B cell (primary cell): ENCODE measurements at regions not wholly inside any gene's neighbourhood (a gene's known extent, or its start where the extent isn't known, plus 50 kb on each side); places are given as distances from the start of the nearest gene placed in this dataset.

Experiments used
- ATAC-seq: fragments of 200-7000 bp; cut with Tn5 transposase; one replicate; pipeline ENCODE4 v1.10.0; 2021; ENCODE audit warnings: low read depth, mild to moderate bottlenecking, moderate number of reproducible peaks, moderate library complexity
- CTCF ChIA-PET: fragments of 350-600 bp; sonication (Branson Sonifier 250); formaldehyde crosslinking; loops from one replicate; lab custom pipeline; 2021; ENCODE audit warnings: antibody characterized with exemption, inconsistent platforms; lab: Charles Lee
- POLR2A ChIA-PET: fragments of 350-600 bp; sonication (Branson Sonifier 250); formaldehyde crosslinking; loops from one replicate; lab custom pipeline; 2021; ENCODE audit warnings: antibody characterized with exemption; lab: Charles Lee
- DNase-seq: peaks from one replicate; pipeline ENCODE4 v3.0.0; 2013
- H2AFZ ChIP-seq: 2 replicates; pipeline ENCODE4 v1.6.1; 2012; ENCODE audit warnings: mild to moderate bottlenecking, low read depth, low read length; ENCODE audit not compliant: insufficient read depth, poor library complexity, severe bottlenecking
- H3K27ac ChIP-seq, 2 donors: 1 replicate in 1 of 2; 2 replicates in 1 of 2; pipeline ENCODE4 v1.5.1; 2012 to 2013; ENCODE audit warnings: low read length in 2 of 2, mild to moderate bottlenecking in 2 of 2, moderate library complexity in 1 of 2
- H3K27me3 ChIP-seq, 4 experiments: fragments of 200-600 bp in 1 of 4; sonication (generic) in 1 of 4; replicated peaks in 1 of 4; 1 replicate in 2 of 4; 2 replicates in 2 of 4; pipeline versions ENCODE4 v1.6.1 to v1.7.0; 2013 to 2016; ENCODE audit warnings: low read length in 3 of 4, mild to moderate bottlenecking in 2 of 4, mixed read lengths in 1 of 4, moderate library complexity in 1 of 4; ENCODE audit not compliant: insufficient read depth in 4 of 4, control insufficient read depth in 3 of 4; ENCODE audit errors: control extremely low read depth in 1 of 4
- H3K36me3 ChIP-seq, 2 experiments: replicated peaks in 1 of 2; 1 replicate in 1 of 2; 2 replicates in 1 of 2; pipeline versions ENCODE4 v1.6.1 to v1.7.1; 2013; ENCODE audit warnings: low read length in 1 of 2; ENCODE audit not compliant: insufficient read depth in 2 of 2, control insufficient read depth in 1 of 2; ENCODE audit errors: control extremely low read depth in 1 of 2, extremely low read depth in 1 of 2
- H3K4me1 ChIP-seq, 2 donors: fragments of 200-600 bp in 1 of 2; sonication (generic) in 1 of 2; 1 replicate in 1 of 2; 2 replicates in 1 of 2; pipeline versions ENCODE4 v1.5.1 to v1.6.1; 2013 to 2017; ENCODE audit warnings: low read length in 2 of 2; ENCODE audit not compliant: control insufficient read depth in 2 of 2, insufficient read depth in 2 of 2
- H3K4me2 ChIP-seq: replicated peaks from 2 replicates; pipeline ENCODE3; 2012; ENCODE audit warnings: mild to moderate bottlenecking, low read depth, low read length; ENCODE audit not compliant: poor library complexity, severe bottlenecking
- H3K4me3 ChIP-seq, 5 experiments: fragments of 200-600 bp in 1 of 5; sonication (generic) in 1 of 5; 1 replicate in 3 of 5; 2 replicates in 2 of 5; pipeline versions ENCODE4 v1.5.1 to v1.7.0; 2011 to 2016; ENCODE audit warnings: low read length in 4 of 5, mild to moderate bottlenecking in 4 of 5, low read depth in 2 of 5, control low read depth in 1 of 5, moderate library complexity in 1 of 5; ENCODE audit not compliant: insufficient read depth in 1 of 5; ENCODE audit errors: control extremely low read depth in 1 of 5, extremely low read depth in 1 of 5
- H3K79me2 ChIP-seq: fragments of 200-600 bp; sonication (generic); one replicate; pipeline ENCODE4 v1.6.0; 2016; ENCODE audit warnings: low read length; ENCODE audit not compliant: control insufficient read depth, insufficient read depth
- H3K9ac ChIP-seq: fragments of 200-600 bp; sonication (generic); 2 replicates; pipeline ENCODE4 v1.6.1; 2017; ENCODE audit warnings: mild to moderate bottlenecking, low read length, moderate library complexity
- H3K9me3 ChIP-seq, 3 donors: one replicate each; pipeline versions ENCODE4 v1.6.1 to v1.7.1; 2013; ENCODE audit warnings: low read length in 2 of 3; ENCODE audit not compliant: control insufficient read depth in 2 of 3, insufficient read depth in 1 of 3; ENCODE audit errors: control extremely low read depth in 1 of 3
- H4K20me1 ChIP-seq: 2 replicates; pipeline ENCODE4 v1.6.0; 2012; ENCODE audit warnings: mild to moderate bottlenecking, low read length; ENCODE audit not compliant: insufficient read depth, control insufficient read depth, poor library complexity, severe bottlenecking
- H3K27ac Mint-ChIP-seq: one replicate; pipeline ENCODE4 v1.8.0; 2021; ENCODE audit warnings: mixed read lengths
- H3K27me3 Mint-ChIP-seq: one replicate; pipeline ENCODE4 v1.8.0; 2021; ENCODE audit warnings: mixed read lengths
- H3K4me1 Mint-ChIP-seq: one replicate; pipeline ENCODE4 v1.8.0; 2021; ENCODE audit warnings: mixed read lengths
- H3K4me3 Mint-ChIP-seq: one replicate; pipeline ENCODE4 v1.8.0; 2021; ENCODE audit warnings: mixed read lengths
- H3K9me3 Mint-ChIP-seq: one replicate; pipeline ENCODE4 v1.8.0; 2022; ENCODE audit warnings: mixed read lengths; ENCODE audit not compliant: insufficient read depth
- CTCF ChIP-seq: fragments of 200-600 bp; IDR thresholded peaks from one replicate; pipeline ENCODE4 v1.8.0; 2022; ENCODE audit warnings: antibody characterized with exemption, mild to moderate bottlenecking
- EZH2 ChIP-seq: IDR thresholded peaks from 2 replicates; pipeline ENCODE4 v1.6.1; 2012; ENCODE audit warnings: borderline replicate concordance, low read depth, mild to moderate bottlenecking, moderate library complexity, low read length; ENCODE audit not compliant: insufficient read depth, poor library complexity, severe bottlenecking
- WGBS: methylation state at CpG from one replicate; pipeline ENCODE4 v1.1.5; 2013; ENCODE audit warnings: missing lambda C conversion rate; ENCODE audit not compliant: insufficient coverage; 5-methylcytosine and 5-hydroxymethylcytosine counted together
- intact Hi-C: fragments of 100-400 bp; cut with micrococcal nuclease; formaldehyde crosslinking; loops from one replicate; pipeline ENCODE4 v1.10.0; 2022

- Mint-ChIP-seq H3K4me3 (no peak overlapping the region), H3K27me3 (no peaks in the 10 kb centered on the region), H3K4me1 (no peaks in the 10 kb centered on the region), H3K27ac (no peak overlapping the region), H3K9me3 (no peaks in the 10 kb centered on the region)
- ATAC-seq (no peak), DNase-seq (no peak)
- no peaks in the 10 kb centered on the region for H3K9me3 ChIP-seq
- 89% methylated on average over 3 of the region's 4 CpGs for WGBS
- H3K4me3 ChIP-seq = no peak overlapping the region
- H3K9ac ChIP-seq = no peak overlapping the region
- no peak overlapping the region for H3K4me2 ChIP-seq
- H3K27ac ChIP-seq = no peak overlapping the region
- no peaks in the 10 kb centered on the region for H3K4me1 ChIP-seq
- CTCF ChIA-PET = no interaction called here
- H3K27me3 ChIP-seq = no peaks in the 10 kb centered on the region
- H2AFZ ChIP-seq = no peak overlapping the region
- POLR2A ChIA-PET = no interaction called here
- H3K79me2 ChIP-seq = no peaks in the 10 kb centered on the region
- no peaks in the 10 kb centered on the region for H3K36me3 ChIP-seq
- intact Hi-C loops = no loop called here
- TF ChIP-seq EZH2 (no peak), CTCF (no peak)
- no peaks in the 10 kb centered on the region for H4K20me1 ChIP-seq
Measured at GRCh38 chr3:145780301-145780700, 380.7 kb downstream of the PLOD2 start.

- Histone ChIP-seq H3K9me3 (no peaks in the 10 kb centered on the region), H3K79me2 (no peaks in the 10 kb centered on the region), H3K27me3 (no peaks in the 10 kb centered on the region), H3K27ac (no peak overlapping the region), H3K36me3 (no peaks in the 10 kb centered on the region), H4K20me1 (no peaks in the 10 kb centered on the region), H3K4me3 (no peak overlapping the region), H2AFZ (no peak overlapping the region), H3K9ac (no peak overlapping the region), H3K4me1 (no peaks in the 10 kb centered on the region), H3K4me2 (no peak overlapping the region)
- ATAC-seq = no peak
- intact Hi-C loops = no loop called here
- Mint-ChIP-seq H3K27ac (no peak overlapping the region), H3K4me3 (no peak overlapping the region), H3K4me1 (no peaks in the 10 kb centered on the region), H3K27me3 (no peaks in the 10 kb centered on the region), H3K9me3 (no peaks in the 10 kb centered on the region)
- no peak for TF ChIP-seq CTCF
- TF ChIP-seq EZH2 = no peak
- DNase-seq = no peak
- CTCF ChIA-PET = no interaction called here
- POLR2A ChIA-PET = no interaction called here
Measured at GRCh38 chr3:145785668-145786067, 375.3 kb downstream of the PLOD2 start.
